Endothelial cell of umbilical vein (primary cell): ENCODE measurements at regions not wholly inside any gene's neighbourhood (a gene's known extent, or its start where the extent isn't known, plus 50 kb on each side); places are given as distances from the start of the nearest gene placed in this dataset.

Experiments used
- BruUV-seq: library from RNA; stranded (reverse); fragments of 400-500 nt; replicated peaks from 2 replicates; lab custom pipeline; 2021; lab: Mats Ljungman, UMichigan
- CTCF ChIA-PET: fragments of 300-600, 350-600 bp; sonication (Branson Sonifier 250); formaldehyde crosslinking; loops from one replicate; lab custom pipeline; 2021; ENCODE audit warnings: antibody characterized with exemption, inconsistent platforms; lab: Charles Lee
- POLR2A ChIA-PET: fragments of 300-600, 350-600 bp; sonication (Branson Sonifier 250); formaldehyde crosslinking; loops from one replicate; lab custom pipeline; 2021; ENCODE audit warnings: antibody characterized with exemption, inconsistent platforms; lab: Charles Lee
- DNase-seq: peaks from one replicate; pipeline ENCODE4 v3.0.0-alpha.2; 2011; ENCODE audit warnings: low read depth, low spot score
- FAIRE-seq: peaks from 2 replicates; lab custom pipeline; 2011; peaks lifted over from hg19 to GRCh38; lab: Jason Lieb, UNC
- H2AFZ ChIP-seq: 2 replicates; pipeline ENCODE4 v1.6.0; 2012; ENCODE audit warnings: low read depth, low read length, control low read depth, inconsistent platforms
- H3K27ac ChIP-seq: 2 replicates; pipeline ENCODE4 v1.5.1; 2011; ENCODE audit warnings: low read depth, mild to moderate bottlenecking, control low read depth, low read length, moderate library complexity; ENCODE audit not compliant: insufficient read depth
- H3K27me3 ChIP-seq, 2 experiments: 2 replicates each; pipeline versions ENCODE4 v1.6.0 to v1.6.1; 2011; ENCODE audit warnings: low read length in 2 of 2, mixed read lengths in 1 of 2; ENCODE audit not compliant: control insufficient read depth in 2 of 2, insufficient read depth in 2 of 2
- H3K36me3 ChIP-seq, 2 experiments: 2 replicates in 1 of 2; 3 replicates in 1 of 2; pipeline ENCODE4 v1.5.1; 2011; ENCODE audit warnings: low read length in 2 of 2, mild to moderate bottlenecking in 1 of 2, moderate library complexity in 1 of 2; ENCODE audit not compliant: control insufficient read depth in 2 of 2, insufficient read depth in 2 of 2; ENCODE audit errors: extremely low read depth in 1 of 2
- H3K4me1 ChIP-seq: 3 replicates; pipeline ENCODE4 v1.5.1; 2011; ENCODE audit warnings: mild to moderate bottlenecking, low read length; ENCODE audit not compliant: control insufficient read depth, insufficient read depth; ENCODE audit errors: extremely low read depth
- H3K4me2 ChIP-seq: 2 replicates; pipeline ENCODE4 v1.6.1; 2011; ENCODE audit warnings: low read length, control low read depth, mixed read lengths; ENCODE audit not compliant: insufficient read depth
- H3K4me3 ChIP-seq, 3 experiments: fragments of 200-600 bp in 1 of 3; sonication (generic), shearing (Covaris generic) in 1 of 3; replicated peaks in 1 of 3; 2 replicates each; pipeline ENCODE4 v1.5.1; 2011 to 2016; ENCODE audit warnings: control low read depth in 3 of 3, low read length in 3 of 3, mild to moderate bottlenecking in 2 of 3, inconsistent platforms in 1 of 3, low read depth in 1 of 3, moderate library complexity in 1 of 3; ENCODE audit not compliant: insufficient read depth in 1 of 3
- H3K79me2 ChIP-seq: 2 replicates; pipeline ENCODE4 v1.6.0; 2012; ENCODE audit warnings: low read length, inconsistent platforms; ENCODE audit not compliant: control insufficient read depth, insufficient read depth
- H3K9ac ChIP-seq: replicated peaks from 2 replicates; pipeline ENCODE3; 2011; ENCODE audit warnings: low read length, control low read depth; ENCODE audit not compliant: insufficient read depth; ENCODE audit errors: extremely low read depth
- H3K9me1 ChIP-seq: replicated peaks from 3 replicates; pipeline ENCODE4 v1.6.0; 2011; ENCODE audit warnings: mild to moderate bottlenecking, low read length; ENCODE audit not compliant: control insufficient read depth, insufficient read depth; ENCODE audit errors: extremely low read depth
- H3K9me3 ChIP-seq: replicated peaks from 2 replicates; pipeline ENCODE4 v1.5.1; 2012; ENCODE audit warnings: low read length, inconsistent platforms; ENCODE audit not compliant: control insufficient read depth, insufficient read depth
- H4K20me1 ChIP-seq: replicated peaks from 2 replicates; pipeline ENCODE3; 2011; ENCODE audit warnings: mild to moderate bottlenecking, low read length; ENCODE audit not compliant: control insufficient read depth, insufficient read depth; ENCODE audit errors: extremely low read depth
- JUN ChIP-seq: IDR thresholded peaks from 2 replicates; pipeline ENCODE4 v1.6.1; 2011; ENCODE audit warnings: borderline replicate concordance, low read depth; ENCODE audit not compliant: insufficient read length, insufficient read depth
- POLR2A ChIP-seq: IDR thresholded peaks from 2 replicates; pipeline ENCODE4 v1.6.1; 2012; ENCODE audit warnings: low read depth, mild to moderate bottlenecking, control low read depth, low read length
- POLR2AphosphoS5 ChIP-seq: IDR thresholded peaks from 2 replicates; pipeline ENCODE4 v1.6.1; 2012; ENCODE audit warnings: low read depth, mild to moderate bottlenecking, control low read depth, low read length, moderate library complexity; ENCODE audit not compliant: insufficient read depth
- dilution Hi-C: fragments of 300-500 bp; cut with MboI; formaldehyde crosslinking; loops from one replicate; pipeline ENCODE4 v1.15.0; 2019; ENCODE audit warnings: low sequenced_read_pairs; ENCODE audit not compliant: extremely low pct_ligation_motif_present
- intact Hi-C: fragments of 100-400 bp; cut with micrococcal nuclease; formaldehyde crosslinking; loops from one replicate; pipeline ENCODE4 v1.10.0; 2022
- TF ChIP-seq, protein P1 (sequence below), 2 donors: IDR thresholded peaks; 1 replicate in 1 of 2; 2 replicates in 1 of 2; pipeline ENCODE4 v1.5.1; 2011; ENCODE audit warnings: low read length in 2 of 2, mild to moderate bottlenecking in 2 of 2, moderate library complexity in 2 of 2, control low read depth in 1 of 2, inconsistent platforms in 1 of 2, low read depth in 1 of 2; ENCODE audit not compliant: insufficient read depth in 1 of 2; ENCODE audit errors: extremely low read depth in 1 of 2

DNA sequence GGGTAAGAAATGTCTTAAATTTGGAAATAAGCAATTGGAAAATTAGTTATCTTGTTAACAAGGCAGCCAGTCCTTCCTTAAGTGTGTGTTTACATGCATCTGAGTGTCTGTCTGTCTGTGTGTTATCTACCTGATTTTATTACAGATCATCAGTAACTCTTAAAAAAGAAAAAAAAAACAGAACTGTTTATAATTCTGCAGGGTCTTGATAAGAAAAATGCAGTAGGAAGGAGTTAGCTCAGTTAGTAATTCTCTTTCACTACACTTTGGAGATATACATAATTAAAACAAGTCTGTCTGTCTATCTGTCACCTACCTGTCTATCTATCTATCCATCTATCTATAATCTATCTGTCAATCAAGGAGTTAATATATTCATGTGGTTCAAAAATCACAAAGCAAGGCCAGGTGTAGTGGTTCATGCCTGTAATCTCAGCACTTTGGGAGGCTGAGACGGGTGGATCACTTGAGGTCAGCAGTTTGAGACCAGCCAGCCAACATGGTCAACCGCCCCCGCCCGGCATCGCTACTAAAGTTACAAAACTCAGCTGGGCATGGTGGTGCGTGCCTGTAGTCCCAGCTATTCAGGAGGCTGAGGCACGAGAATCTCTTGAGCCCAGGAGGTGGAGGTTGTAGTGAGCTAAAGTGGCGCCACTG is 135.5 kb upstream of the SGO1 start:
- intact Hi-C loops (no loop called here), dilution Hi-C loops (no loop called here)
- no peaks in the 10 kb centered on the region for H3K36me3 ChIP-seq
- no peaks in the 10 kb centered on the region for H3K79me2 ChIP-seq
- H3K9me1 ChIP-seq, result no peaks in the 10 kb centered on the region
- TF ChIP-seq JUN (no peak), POLR2AphosphoS5 (no peak), POLR2A (no peak)
- TF ChIP-seq, protein P1, sequence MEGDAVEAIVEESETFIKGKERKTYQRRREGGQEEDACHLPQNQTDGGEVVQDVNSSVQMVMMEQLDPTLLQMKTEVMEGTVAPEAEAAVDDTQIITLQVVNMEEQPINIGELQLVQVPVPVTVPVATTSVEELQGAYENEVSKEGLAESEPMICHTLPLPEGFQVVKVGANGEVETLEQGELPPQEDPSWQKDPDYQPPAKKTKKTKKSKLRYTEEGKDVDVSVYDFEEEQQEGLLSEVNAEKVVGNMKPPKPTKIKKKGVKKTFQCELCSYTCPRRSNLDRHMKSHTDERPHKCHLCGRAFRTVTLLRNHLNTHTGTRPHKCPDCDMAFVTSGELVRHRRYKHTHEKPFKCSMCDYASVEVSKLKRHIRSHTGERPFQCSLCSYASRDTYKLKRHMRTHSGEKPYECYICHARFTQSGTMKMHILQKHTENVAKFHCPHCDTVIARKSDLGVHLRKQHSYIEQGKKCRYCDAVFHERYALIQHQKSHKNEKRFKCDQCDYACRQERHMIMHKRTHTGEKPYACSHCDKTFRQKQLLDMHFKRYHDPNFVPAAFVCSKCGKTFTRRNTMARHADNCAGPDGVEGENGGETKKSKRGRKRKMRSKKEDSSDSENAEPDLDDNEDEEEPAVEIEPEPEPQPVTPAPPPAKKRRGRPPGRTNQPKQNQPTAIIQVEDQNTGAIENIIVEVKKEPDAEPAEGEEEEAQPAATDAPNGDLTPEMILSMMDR (IDR thresholded peaks at IDR 0.05; ENCODE audit: extremely low read depth in 1 of 2, insufficient read depth in 1 of 2, low read depth in 1 of 2, low read length in 2 of 2), result no peak
- FAIRE-seq, result no peak
- H3K27me3 ChIP-seq, result peaks cover 0 to 2% of the 10 kb centered on the region in 2 experiments
- no peak overlapping the region for H3K9ac ChIP-seq
- H3K4me1 ChIP-seq, result no peaks in the 10 kb centered on the region
- H3K4me2 ChIP-seq, result no peak overlapping the region
- no peaks in the 10 kb centered on the region for H3K9me3 ChIP-seq
- no peak overlapping the region for H3K4me3 ChIP-seq
- no peaks in the 10 kb centered on the region for H4K20me1 ChIP-seq
- ChIA-PET CTCF (interaction anchor here (1.5 kb wide), 1 partner anchor 11 kb away, joined by 5 read pairs; no protein-coding TSS in a partner anchor), POLR2A (no interaction called here)
- no peak overlapping the region for H3K27ac ChIP-seq
- no peak overlapping the region for H2AFZ ChIP-seq
- BruUV-seq, result no TSS peak
- no peak for DNase-seq

DNA sequence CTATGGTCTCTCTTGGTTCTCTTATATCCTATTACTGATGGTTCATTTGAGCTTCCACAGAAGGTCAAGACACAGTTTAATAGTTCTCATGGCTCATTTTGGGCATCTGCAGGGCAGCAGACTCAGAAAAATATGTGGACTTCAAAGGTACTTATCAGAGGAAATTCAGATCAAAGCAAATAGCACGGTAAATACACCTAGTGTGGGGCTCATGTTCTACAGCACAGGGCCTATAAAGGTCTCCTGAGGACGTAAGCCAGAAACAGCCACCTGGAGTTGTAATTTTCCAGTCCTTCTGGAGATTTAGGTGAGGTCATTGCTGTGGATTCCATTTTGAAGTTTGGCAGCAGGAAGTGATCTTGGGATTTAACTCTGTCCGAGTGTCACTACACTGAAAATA is 134.5 kb upstream of the SGO1 start:
- BruUV-seq, result no TSS peak
- Histone ChIP-seq H3K9me1 (no peaks in the 10 kb centered on the region), H3K79me2 (no peaks in the 10 kb centered on the region), H3K4me3 (no peak overlapping the region), H3K4me1 (no peaks in the 10 kb centered on the region), H3K4me2 (no peak overlapping the region), H3K9me3 (no peaks in the 10 kb centered on the region), H3K27me3 (peaks cover 0 to 2% of the 10 kb centered on the region in 2 experiments), H4K20me1 (no peaks in the 10 kb centered on the region), H2AFZ (no peak overlapping the region), H3K27ac (no peak overlapping the region), H3K36me3 (no peaks in the 10 kb centered on the region), H3K9ac (no peak overlapping the region)
- no peak for FAIRE-seq
- CTCF ChIA-PET, result no interaction called here
- DNase-seq, result no peak
- intact Hi-C loops, result no loop called here
- TF ChIP-seq JUN (no peak), POLR2AphosphoS5 (no peak)
- TF ChIP-seq, protein P1 (IDR thresholded peaks at IDR 0.05; ENCODE audit: extremely low read depth in 1 of 2, insufficient read depth in 1 of 2, low read depth in 1 of 2, low read length in 2 of 2), result no peak
- dilution Hi-C loops, result no loop called here
- POLR2A ChIA-PET, result no interaction called here
